ENCODE measurements at regions not wholly inside any gene's neighbourhood (a gene's known extent, or its start where the extent isn't known, plus 50 kb on each side); places are given as distances from the start of the nearest gene placed in this dataset.

DNA sequence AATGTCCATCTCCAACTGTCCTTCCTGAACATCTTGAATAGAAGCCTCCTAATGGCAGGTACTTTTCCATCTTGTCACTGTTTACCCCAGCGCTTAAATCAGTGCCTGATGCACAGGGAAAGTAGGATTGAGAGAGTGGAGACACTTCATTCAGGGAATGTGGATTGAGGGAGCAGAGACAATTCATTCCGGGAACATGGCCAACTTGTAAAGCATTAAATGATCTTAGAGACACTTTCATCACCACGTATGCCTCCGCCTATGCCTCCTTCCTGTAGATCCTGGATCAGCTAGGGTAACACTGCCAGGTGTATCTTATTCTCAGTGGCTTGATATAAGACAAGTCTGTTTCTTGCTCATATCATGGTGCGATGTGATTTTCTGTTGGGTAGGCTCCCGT is 67.6 kb upstream of the CSRP2 start:
- peak overlapping the region; percentile 0 to 49; a peak in 1 of 4 replicates for H4K8ac ChIP-seq (ENCODE audit: low read depth in 2 of 2, low read length in 2 of 2)
- H3K4me1 ChIP-seq (ENCODE audit: control insufficient read depth, insufficient read depth, low read length): peaks cover 12% of the 10 kb centered on the region
- no peak overlapping the region for H3K9ac ChIP-seq (ENCODE audit: low read depth, low read length)
- H2AK9ac ChIP-seq (replicated peaks; ENCODE audit: low read depth, low read length, poor library complexity): no peak overlapping the region
- H3K36me3 ChIP-seq (ENCODE audit: control insufficient read depth, insufficient read depth, low read length): no peaks in the 10 kb centered on the region
- peak overlapping the region; percentile 86 for H2BK20ac ChIP-seq (ENCODE audit: low read depth, low read length)
- H3K9me1 ChIP-seq (ENCODE audit: insufficient read depth, low read length): peaks cover 4% of the 10 kb centered on the region; the same call in 1 of the 2 replicates
- in situ Hi-C loops (cut with MboI; ENCODE audit: low sequenced_read_pairs) (no loop called here), dilution Hi-C loops (cut with HindIII; ENCODE audit: low sequenced_read_pairs, unreplicated experiment) (no loop called here), intact Hi-C loops (cut with micrococcal nuclease) (no loop called here)
- WGBS, 2 experiments (ENCODE audit: extremely low coverage in 2 of 2, insufficient read length in 1 of 2): 100% methylated on average over 1 of the region's 6 CpGs; no CpG with 5 or more reads in 1 of the 2 experiments
- H3K79me1 ChIP-seq (ENCODE audit: low read depth in 1 of 2, low read length in 2 of 2): no peaks in the 10 kb centered on the region
- H3K4me3 ChIP-seq (ENCODE audit: insufficient read depth, low read depth, low read length): no peak overlapping the region
- H2AFZ ChIP-seq (replicated peaks; ENCODE audit: low read length, poor library complexity): no peak overlapping the region
- no peak for DNase-seq
- peak overlapping the region; percentile 53 for H4K91ac ChIP-seq (ENCODE audit: insufficient read depth, low read depth, low read length)
- peak overlapping the region; percentile 98 for H2AK5ac ChIP-seq (ENCODE audit: low read depth, low read length)
- H3K27ac ChIP-seq (ENCODE audit: insufficient read depth, low read length): no peak overlapping the region
- 0 out of 2 replicates have a peak overlapping the region, but pooled peaks have one; percentile 43 for H3K56ac ChIP-seq (ENCODE audit: extremely low read depth, insufficient read depth, low read length)
- no peak for ATAC-seq (ENCODE audit: low read depth)
- ChIA-PET CTCF (no interaction called here), POLR2A (ENCODE audit: unreplicated experiment) (no interaction called here)
- H3K14ac ChIP-seq (replicated peaks; ENCODE audit: low read depth, low read length): peak overlapping the region; percentile 24; the same call in 1 of the 2 replicates
- H2BK15ac ChIP-seq (ENCODE audit: low read depth, low read length): peak overlapping the region; percentile 96
- H4K5ac ChIP-seq (ENCODE audit: low read depth, low read length): peak overlapping the region; percentile 2; the same call in 1 of the 2 replicates
- no TSS peak for BruUV-seq (replicated peaks)
- TF ChIP-seq MAZ (IDR thresholded peaks at IDR 0.05; ENCODE audit: borderline replicate concordance, low read depth, low read length) (no peak), BHLHE40 (IDR thresholded peaks at IDR 0.05; ENCODE audit: low read depth, low read length) (no peak), RFX5 (IDR thresholded peaks at IDR 0.05; ENCODE audit: low read depth, low read length) (no peak), MXI1 (IDR thresholded peaks at IDR 0.05; ENCODE audit: borderline replicate concordance, low read depth, low read length) (no peak), POLR2A (IDR thresholded peaks at IDR 0.05; ENCODE audit: low read depth, low read length) (no peak), FOS (IDR thresholded peaks at IDR 0.05; ENCODE audit: low read depth, low read length) (no peak), SMC3 (IDR thresholded peaks at IDR 0.05; ENCODE audit: low read depth, low read length) (no peak), CEBPB (IDR thresholded peaks at IDR 0.05; ENCODE audit: low read depth, low read length) (no peak), CHD1 (IDR thresholded peaks at IDR 0.05; ENCODE audit: low read depth, low read length) (no peak), NFE2L2 (IDR thresholded peaks at IDR 0.05; ENCODE audit: low read depth, low read length) (no peak), RCOR1 (IDR thresholded peaks at IDR 0.05; ENCODE audit: insufficient replicate concordance, low read length) (no peak), MAFK (IDR thresholded peaks at IDR 0.05; ENCODE audit: low read depth, low read length) (no peak), RAD21 (IDR thresholded peaks at IDR 0.05; ENCODE audit: low read length) (no peak)
- TF ChIP-seq, protein P1, sequence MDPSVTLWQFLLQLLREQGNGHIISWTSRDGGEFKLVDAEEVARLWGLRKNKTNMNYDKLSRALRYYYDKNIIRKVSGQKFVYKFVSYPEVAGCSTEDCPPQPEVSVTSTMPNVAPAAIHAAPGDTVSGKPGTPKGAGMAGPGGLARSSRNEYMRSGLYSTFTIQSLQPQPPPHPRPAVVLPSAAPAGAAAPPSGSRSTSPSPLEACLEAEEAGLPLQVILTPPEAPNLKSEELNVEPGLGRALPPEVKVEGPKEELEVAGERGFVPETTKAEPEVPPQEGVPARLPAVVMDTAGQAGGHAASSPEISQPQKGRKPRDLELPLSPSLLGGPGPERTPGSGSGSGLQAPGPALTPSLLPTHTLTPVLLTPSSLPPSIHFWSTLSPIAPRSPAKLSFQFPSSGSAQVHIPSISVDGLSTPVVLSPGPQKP (IDR thresholded peaks at IDR 0.05; ENCODE audit: borderline replicate concordance, low read depth, low read length): no peak
- TF ChIP-seq, protein P2, sequence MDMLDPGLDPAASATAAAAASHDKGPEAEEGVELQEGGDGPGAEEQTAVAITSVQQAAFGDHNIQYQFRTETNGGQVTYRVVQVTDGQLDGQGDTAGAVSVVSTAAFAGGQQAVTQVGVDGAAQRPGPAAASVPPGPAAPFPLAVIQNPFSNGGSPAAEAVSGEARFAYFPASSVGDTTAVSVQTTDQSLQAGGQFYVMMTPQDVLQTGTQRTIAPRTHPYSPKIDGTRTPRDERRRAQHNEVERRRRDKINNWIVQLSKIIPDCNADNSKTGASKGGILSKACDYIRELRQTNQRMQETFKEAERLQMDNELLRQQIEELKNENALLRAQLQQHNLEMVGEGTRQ (IDR thresholded peaks at IDR 0.05; ENCODE audit: low read depth, low read length): no peak
- TF ChIP-seq, protein P3, sequence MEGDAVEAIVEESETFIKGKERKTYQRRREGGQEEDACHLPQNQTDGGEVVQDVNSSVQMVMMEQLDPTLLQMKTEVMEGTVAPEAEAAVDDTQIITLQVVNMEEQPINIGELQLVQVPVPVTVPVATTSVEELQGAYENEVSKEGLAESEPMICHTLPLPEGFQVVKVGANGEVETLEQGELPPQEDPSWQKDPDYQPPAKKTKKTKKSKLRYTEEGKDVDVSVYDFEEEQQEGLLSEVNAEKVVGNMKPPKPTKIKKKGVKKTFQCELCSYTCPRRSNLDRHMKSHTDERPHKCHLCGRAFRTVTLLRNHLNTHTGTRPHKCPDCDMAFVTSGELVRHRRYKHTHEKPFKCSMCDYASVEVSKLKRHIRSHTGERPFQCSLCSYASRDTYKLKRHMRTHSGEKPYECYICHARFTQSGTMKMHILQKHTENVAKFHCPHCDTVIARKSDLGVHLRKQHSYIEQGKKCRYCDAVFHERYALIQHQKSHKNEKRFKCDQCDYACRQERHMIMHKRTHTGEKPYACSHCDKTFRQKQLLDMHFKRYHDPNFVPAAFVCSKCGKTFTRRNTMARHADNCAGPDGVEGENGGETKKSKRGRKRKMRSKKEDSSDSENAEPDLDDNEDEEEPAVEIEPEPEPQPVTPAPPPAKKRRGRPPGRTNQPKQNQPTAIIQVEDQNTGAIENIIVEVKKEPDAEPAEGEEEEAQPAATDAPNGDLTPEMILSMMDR (conservative IDR thresholded peaks at IDR 0.05; ENCODE audit: low read depth, low read length): no peak
- no peaks in the 10 kb centered on the region for H3K27me3 ChIP-seq (ENCODE audit: control insufficient read depth, insufficient read depth, low read length)
- H4K20me1 ChIP-seq (ENCODE audit: insufficient read depth, low read length): no peaks in the 10 kb centered on the region
- H2BK5ac ChIP-seq (ENCODE audit: low read depth, low read length, poor library complexity, severe bottlenecking): peak overlapping the region; percentile 30
- no peaks in the 10 kb centered on the region for H3K9me3 ChIP-seq (ENCODE audit: control insufficient read depth, insufficient read depth, low read length)
- peak overlapping the region; percentile 56; the same call in 1 of the 2 replicates for H3K18ac ChIP-seq (ENCODE audit: low read depth, low read length)
- peak overlapping the region; percentile 48 for H3K4ac ChIP-seq (ENCODE audit: low read depth, low read length)
- H2BK120ac ChIP-seq (ENCODE audit: low read depth, low read length): peak overlapping the region; percentile 86
- no peak overlapping the region for H3K23ac ChIP-seq (ENCODE audit: low read depth, low read length)
- H3K4me2 ChIP-seq (ENCODE audit: low read depth, low read length): no peak overlapping the region
